ENCODE measurements at regions not wholly inside any gene's neighbourhood (a gene's known extent, or its start where the extent isn't known, plus 50 kb on each side); places are given as distances from the start of the nearest gene placed in this dataset.

GRCh38 chr14:53608369-53608768 lies 348.3 kb downstream of the BMP4 start:
- TF ChIP-seq, protein P1, sequence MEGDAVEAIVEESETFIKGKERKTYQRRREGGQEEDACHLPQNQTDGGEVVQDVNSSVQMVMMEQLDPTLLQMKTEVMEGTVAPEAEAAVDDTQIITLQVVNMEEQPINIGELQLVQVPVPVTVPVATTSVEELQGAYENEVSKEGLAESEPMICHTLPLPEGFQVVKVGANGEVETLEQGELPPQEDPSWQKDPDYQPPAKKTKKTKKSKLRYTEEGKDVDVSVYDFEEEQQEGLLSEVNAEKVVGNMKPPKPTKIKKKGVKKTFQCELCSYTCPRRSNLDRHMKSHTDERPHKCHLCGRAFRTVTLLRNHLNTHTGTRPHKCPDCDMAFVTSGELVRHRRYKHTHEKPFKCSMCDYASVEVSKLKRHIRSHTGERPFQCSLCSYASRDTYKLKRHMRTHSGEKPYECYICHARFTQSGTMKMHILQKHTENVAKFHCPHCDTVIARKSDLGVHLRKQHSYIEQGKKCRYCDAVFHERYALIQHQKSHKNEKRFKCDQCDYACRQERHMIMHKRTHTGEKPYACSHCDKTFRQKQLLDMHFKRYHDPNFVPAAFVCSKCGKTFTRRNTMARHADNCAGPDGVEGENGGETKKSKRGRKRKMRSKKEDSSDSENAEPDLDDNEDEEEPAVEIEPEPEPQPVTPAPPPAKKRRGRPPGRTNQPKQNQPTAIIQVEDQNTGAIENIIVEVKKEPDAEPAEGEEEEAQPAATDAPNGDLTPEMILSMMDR (IDR thresholded peaks at IDR 0.05) = no peak
- no peak for TF ChIP-seq POLR2A (IDR thresholded peaks at IDR 0.05)
